Thyroid gland (tissue), 4 donors: ENCODE measurements at regions not wholly inside any gene's neighbourhood (a gene's known extent, or its start where the extent isn't known, plus 50 kb on each side); places are given as distances from the start of the nearest gene placed in this dataset.

ENCODE experiments used
- DNase-seq, 2 donors: peaks; one replicate each; pipeline ENCODE4 v3.0.0-alpha.2; 2019
- H3K27ac ChIP-seq, 3 donors: fragments of 200-600 bp; sonication (generic); 1 replicate in 2 of 3; 2 replicates in 1 of 3; pipeline ENCODE4 v1.5.1; 2016 to 2019; ENCODE audit warnings: mild to moderate bottlenecking in 1 of 3, moderate library complexity in 1 of 3
- H3K27me3 ChIP-seq: fragments of 200-600 bp; sonication (generic); one replicate; pipeline ENCODE4 v1.5.1; 2019
- H3K36me3 ChIP-seq, 2 donors: fragments of 200-600 bp; sonication (generic); one replicate each; pipeline ENCODE4 v1.5.1; 2016 to 2019
- H3K4me1 ChIP-seq, 2 donors: fragments of 200-600 bp; sonication (generic); one replicate each; pipeline ENCODE4 v1.5.1; 2017 to 2019
- H3K4me3 ChIP-seq, 3 donors: fragments of 200-600 bp; sonication (generic); replicated peaks in 1 of 3; 1 replicate in 2 of 3; 2 replicates in 1 of 3; pipeline ENCODE4 v1.5.1; 2016; ENCODE audit warnings: mild to moderate bottlenecking in 1 of 3
- H3K9me3 ChIP-seq: fragments of 200-600 bp; sonication (generic); one replicate; pipeline ENCODE4 v1.5.1; 2017
- CTCF ChIP-seq, 6 experiments: fragments of 200-600 bp in 3 of 6; fragments of 450-650 bp in 3 of 6; sonication (generic) in 3 of 6; IDR thresholded peaks; one replicate each; pipeline ENCODE4 v1.5.1; 2016 to 2019; ENCODE audit warnings: antibody characterized with exemption in 6 of 6, mild to moderate bottlenecking in 2 of 6, inconsistent platforms in 1 of 6, moderate library complexity in 1 of 6
- POLR2A ChIP-seq, 2 donors: fragments of 450-650 bp; IDR thresholded peaks; one replicate each; pipeline ENCODE4 v1.6.1; 2017; ENCODE audit warnings: antibody characterized with exemption in 2 of 2, mild to moderate bottlenecking in 2 of 2, moderate library complexity in 1 of 2
- WGBS, 2 donors: methylation state at CpG; one replicate each; pipeline ENCODE4 v1.1.5; 2017; 5-methylcytosine and 5-hydroxymethylcytosine counted together
- intact Hi-C: fragments of 100-400 bp; cut with DNase I; formaldehyde crosslinking; loops from one replicate; pipeline ENCODE4 v1.15.1; 2023

- Histone ChIP-seq H3K4me3 (no peak overlapping the region), H3K27ac (no peak overlapping the region), H3K27me3 (no peaks in the 10 kb centered on the region), H3K36me3 (no peaks in the 10 kb centered on the region), H3K9me3 (no peaks in the 10 kb centered on the region), H3K4me1 (no peaks in the 10 kb centered on the region)
- DNase-seq: no peak
- intact Hi-C loops: no loop called here
- 70 to 72% methylated on average over 2 of the region's 2 CpGs for WGBS, 2 donors
- TF ChIP-seq POLR2A (IDR thresholded peaks at IDR 0.05) (no peak), CTCF (IDR thresholded peaks at IDR 0.05) (no peak)
Measured at GRCh38 chr7:49639808-49640207, 133.6 kb upstream of the VWC2 start.

- 61 to 71% methylated on average over 5 of the region's 5 CpGs for whole genome bisulfite sequencing, 2 donors
- DNase-seq: no peak
- H3K4me3 ChIP-seq: no peak overlapping the region
- no peaks in the 10 kb centered on the region for H3K36me3 ChIP-seq
- no peaks in the 10 kb centered on the region for H3K9me3 ChIP-seq
- TF ChIP-seq CTCF (IDR thresholded peaks at IDR 0.05) (no peak), POLR2A (IDR thresholded peaks at IDR 0.05) (no peak)
- no peaks in the 10 kb centered on the region for H3K27me3 ChIP-seq
- H3K4me1 ChIP-seq: no peaks in the 10 kb centered on the region
- no peak overlapping the region for H3K27ac ChIP-seq
- intact Hi-C loops: no loop called here
Measured at GRCh38 chr7:49643321-49643720, 130.1 kb upstream of the VWC2 start.

DNA sequence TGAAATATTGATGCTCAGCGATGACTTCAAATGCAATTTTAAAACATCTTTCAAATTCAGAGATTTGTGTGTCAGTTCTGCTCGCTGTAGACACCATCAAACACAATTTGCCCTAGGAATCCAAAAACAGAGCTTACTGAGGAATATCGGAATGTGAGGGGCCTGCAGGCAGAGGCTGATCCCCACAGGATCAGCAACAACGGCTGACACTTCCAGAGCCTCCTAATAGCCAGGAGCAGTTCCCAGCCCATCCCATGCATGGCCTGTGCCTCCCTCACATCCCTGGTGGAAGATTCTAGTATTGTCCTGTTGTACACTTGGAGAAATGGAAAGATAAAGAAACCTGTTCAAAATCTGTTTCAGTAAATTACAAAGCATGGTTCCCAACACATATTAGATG lies 129.7 kb upstream of the VWC2 start:
- H3K9me3 ChIP-seq: no peaks in the 10 kb centered on the region
- no peak overlapping the region for H3K27ac ChIP-seq
- 71 to 85% methylated on average over 4 of the region's 4 CpGs for WGBS, 2 donors
- intact Hi-C loops: no loop called here
- no peaks in the 10 kb centered on the region for H3K27me3 ChIP-seq
- no peaks in the 10 kb centered on the region for H3K4me1 ChIP-seq
- no peak for TF ChIP-seq CTCF (IDR thresholded peaks at IDR 0.05)
- H3K4me3 ChIP-seq: no peak overlapping the region
- no peak for DNase-seq
- H3K36me3 ChIP-seq: no peaks in the 10 kb centered on the region

GRCh38 chr7:49644396-49645166 lies 128.9 kb upstream of the VWC2 start:
- H3K36me3 ChIP-seq: no peaks in the 10 kb centered on the region
- no peaks in the 10 kb centered on the region for H3K27me3 ChIP-seq
- H3K4me3 ChIP-seq: no peak overlapping the region
- 63 to 72% methylated on average over 3 of the region's 3 CpGs for WGBS, 2 donors
- H3K4me1 ChIP-seq: no peaks in the 10 kb centered on the region
- no peaks in the 10 kb centered on the region for H3K9me3 ChIP-seq
- DNase-seq: no peak
- no peak overlapping the region for H3K27ac ChIP-seq
- no peak for TF ChIP-seq POLR2A (IDR thresholded peaks at IDR 0.05)
- no peak for TF ChIP-seq CTCF (IDR thresholded peaks at IDR 0.05)
- intact Hi-C loops: no loop called here

DNA sequence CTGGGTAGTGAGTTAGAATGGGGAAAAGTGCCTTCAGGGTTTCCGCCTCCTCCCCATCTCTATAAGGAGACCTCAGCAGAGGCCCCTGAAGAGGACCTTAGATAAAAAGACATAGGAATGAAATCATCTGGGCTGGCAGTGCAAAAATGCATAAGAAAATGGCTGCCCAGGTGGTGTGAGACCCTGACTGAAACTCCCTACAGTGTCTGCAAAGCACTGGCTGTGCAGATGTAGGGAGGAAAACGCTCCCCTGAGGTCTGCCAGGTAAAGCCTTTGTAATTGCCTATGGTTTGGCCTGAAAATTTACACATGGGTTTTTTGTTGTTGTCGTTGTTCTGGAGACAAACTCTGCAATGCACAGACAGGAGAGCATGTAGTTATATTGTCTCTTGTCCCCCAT lies 128.1 kb upstream of the VWC2 start:
- intact Hi-C loops: no loop called here
- TF ChIP-seq POLR2A (IDR thresholded peaks at IDR 0.05) (no peak), CTCF (IDR thresholded peaks at IDR 0.05) (no peak)

More for the DNA sequence above, 128.1 kb upstream of the VWC2 start:
- Histone ChIP-seq H3K27me3 (no peaks in the 10 kb centered on the region), H3K27ac (no peak overlapping the region), H3K4me3 (no peak overlapping the region), H3K9me3 (no peaks in the 10 kb centered on the region), H3K36me3 (no peaks in the 10 kb centered on the region), H3K4me1 (no peaks in the 10 kb centered on the region)
- DNase-seq: no peak
- 60 to 70% methylated on average over 3 of the region's 3 CpGs for WGBS, 2 donors
